ENCODE measurements at regions not wholly inside any gene's neighbourhood (a gene's known extent, or its start where the extent isn't known, plus 50 kb on each side); places are given as distances from the start of the nearest gene placed in this dataset.

DNA sequence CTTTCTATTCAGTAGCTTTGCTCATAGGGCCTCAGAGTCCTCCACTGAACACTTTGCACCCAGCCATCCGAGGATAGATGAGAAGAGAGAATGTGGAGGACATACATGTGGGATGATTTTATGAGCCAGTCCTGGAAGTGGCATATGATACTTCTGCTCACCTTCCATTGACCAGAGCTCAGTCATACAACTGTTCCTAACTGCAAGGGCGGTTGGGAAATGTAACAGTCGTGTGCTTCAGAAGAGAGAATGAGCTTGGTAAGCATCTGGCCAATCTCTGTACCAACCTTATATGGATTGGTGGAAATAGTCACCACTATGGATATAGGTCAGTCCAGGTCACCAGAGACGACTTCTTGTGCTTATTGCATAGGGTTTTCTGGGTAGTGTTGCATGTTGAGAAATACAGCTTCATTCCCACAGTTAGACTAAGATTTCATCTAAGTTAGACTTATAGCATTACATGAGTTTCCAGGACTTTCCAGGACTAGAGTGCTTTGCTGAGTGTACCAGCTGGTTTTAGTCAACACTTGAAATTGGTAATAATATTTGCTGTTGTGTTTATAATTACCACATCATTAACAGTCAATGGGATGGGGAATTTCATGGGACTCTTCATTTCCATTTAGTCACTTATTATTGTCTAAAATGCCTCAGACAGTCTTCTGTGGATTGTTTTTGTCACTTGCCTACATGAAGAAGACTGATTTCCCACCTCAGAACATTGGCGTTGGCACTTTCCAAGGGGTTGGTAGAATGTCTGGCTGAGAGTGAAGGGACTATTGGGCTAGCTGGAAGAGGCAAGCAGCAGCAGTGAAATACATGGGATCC, 214.5 kb upstream of the ROPN1 start:
- TF ChIP-seq, protein P1, sequence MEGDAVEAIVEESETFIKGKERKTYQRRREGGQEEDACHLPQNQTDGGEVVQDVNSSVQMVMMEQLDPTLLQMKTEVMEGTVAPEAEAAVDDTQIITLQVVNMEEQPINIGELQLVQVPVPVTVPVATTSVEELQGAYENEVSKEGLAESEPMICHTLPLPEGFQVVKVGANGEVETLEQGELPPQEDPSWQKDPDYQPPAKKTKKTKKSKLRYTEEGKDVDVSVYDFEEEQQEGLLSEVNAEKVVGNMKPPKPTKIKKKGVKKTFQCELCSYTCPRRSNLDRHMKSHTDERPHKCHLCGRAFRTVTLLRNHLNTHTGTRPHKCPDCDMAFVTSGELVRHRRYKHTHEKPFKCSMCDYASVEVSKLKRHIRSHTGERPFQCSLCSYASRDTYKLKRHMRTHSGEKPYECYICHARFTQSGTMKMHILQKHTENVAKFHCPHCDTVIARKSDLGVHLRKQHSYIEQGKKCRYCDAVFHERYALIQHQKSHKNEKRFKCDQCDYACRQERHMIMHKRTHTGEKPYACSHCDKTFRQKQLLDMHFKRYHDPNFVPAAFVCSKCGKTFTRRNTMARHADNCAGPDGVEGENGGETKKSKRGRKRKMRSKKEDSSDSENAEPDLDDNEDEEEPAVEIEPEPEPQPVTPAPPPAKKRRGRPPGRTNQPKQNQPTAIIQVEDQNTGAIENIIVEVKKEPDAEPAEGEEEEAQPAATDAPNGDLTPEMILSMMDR (conservative IDR thresholded peaks at IDR 0.05), result no peak
- TF ChIP-seq ZFX (IDR thresholded peaks at IDR 0.05), result no peak
